HG03558 (cell line): ENCODE measurements at regions not wholly inside any gene's neighbourhood (a gene's known extent, or its start where the extent isn't known, plus 50 kb on each side); places are given as distances from the start of the nearest gene placed in this dataset.
A peak's percentile ranks its signal among the peaks of the same experiment; 100 is the strongest.
"Not testable (repeated sequence)": the region's sequence is repeated elsewhere in the genome, so short reads cannot be mapped to it uniquely, and the experiment has no call there.

Experiments
- ATAC-seq: cut with Tn5 transposase; IDR thresholded peaks from one replicate; pipeline ENCODE4 v1.9.1; 2021; ENCODE audit warnings: moderate number of reproducible peaks; ENCODE audit not compliant: unreplicated experiment; ENCODE audit errors: extremely low read depth

DNA sequence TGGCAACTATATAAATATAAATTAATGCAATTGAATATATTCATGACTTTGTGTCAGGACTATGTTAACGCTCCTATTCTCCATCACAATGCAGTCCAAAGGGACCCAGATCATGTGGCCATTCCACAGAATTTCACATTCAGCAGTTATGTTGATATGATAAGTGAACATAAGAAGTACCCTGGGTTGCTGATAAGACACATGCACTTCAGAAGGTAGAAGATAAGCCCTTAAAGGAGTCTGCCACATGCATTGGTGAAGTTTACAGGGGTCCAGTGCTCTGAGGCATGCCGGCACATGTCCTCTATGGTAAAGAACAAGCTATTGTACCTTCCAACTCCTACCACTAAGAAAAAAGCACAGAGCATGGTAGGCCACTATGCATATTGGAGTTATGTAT lies 76.4 kb downstream of the PHAX start:
- no peak for ATAC-seq

GRCh38 chr5:126680191-126680817 lies 79.6 kb downstream of the PHAX start:
- peak; percentile 39 for ATAC-seq

DNA sequence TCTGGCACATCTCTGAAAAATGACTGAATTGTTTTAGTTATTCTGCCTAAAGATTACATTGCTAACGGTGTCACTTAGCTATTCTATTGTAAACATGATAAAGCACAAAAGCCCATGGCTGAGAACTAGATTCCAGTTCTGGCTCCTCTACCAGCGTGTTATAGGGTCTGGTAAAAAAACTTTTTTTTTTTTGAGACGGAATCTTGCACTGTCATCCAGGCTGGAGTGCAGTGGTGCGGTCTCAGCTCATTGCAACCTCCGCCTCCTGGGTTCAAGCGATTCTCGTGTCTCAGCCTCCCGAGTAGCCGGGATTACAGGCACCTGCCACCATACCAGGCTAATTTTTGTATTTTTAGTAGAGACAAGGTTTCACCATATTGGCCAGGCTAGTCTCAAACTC lies 80.6 kb downstream of the PHAX start:
- ATAC-seq: not testable (repeated sequence)

GRCh38 chr5:126681970-126682369 lies 81.2 kb downstream of the PHAX start:
- ATAC-seq: no peak

- ATAC-seq: no peak
Measured at GRCh38 chr5:126682856-126683255, 82.1 kb downstream of the PHAX start.

DNA sequence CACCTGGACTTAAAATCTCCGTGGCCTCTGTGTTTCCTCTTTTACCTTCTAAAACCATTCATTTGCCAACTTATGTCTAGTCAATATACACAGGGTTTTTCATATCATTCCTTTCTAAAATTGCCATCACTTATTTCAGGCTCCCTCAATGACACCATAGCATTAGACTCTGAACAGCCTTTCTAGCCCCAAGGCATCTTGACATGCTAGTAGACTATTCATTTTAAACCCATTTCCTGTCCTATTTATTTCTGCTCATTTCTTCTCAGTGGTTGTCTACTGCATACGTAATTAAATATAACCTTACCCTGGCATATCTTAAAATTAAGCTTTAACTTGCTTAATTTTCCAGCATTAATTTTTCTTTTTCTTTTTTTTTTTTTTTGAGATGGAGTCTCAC lies 83.2 kb downstream of the PHAX start:
- no peak for ATAC-seq

DNA sequence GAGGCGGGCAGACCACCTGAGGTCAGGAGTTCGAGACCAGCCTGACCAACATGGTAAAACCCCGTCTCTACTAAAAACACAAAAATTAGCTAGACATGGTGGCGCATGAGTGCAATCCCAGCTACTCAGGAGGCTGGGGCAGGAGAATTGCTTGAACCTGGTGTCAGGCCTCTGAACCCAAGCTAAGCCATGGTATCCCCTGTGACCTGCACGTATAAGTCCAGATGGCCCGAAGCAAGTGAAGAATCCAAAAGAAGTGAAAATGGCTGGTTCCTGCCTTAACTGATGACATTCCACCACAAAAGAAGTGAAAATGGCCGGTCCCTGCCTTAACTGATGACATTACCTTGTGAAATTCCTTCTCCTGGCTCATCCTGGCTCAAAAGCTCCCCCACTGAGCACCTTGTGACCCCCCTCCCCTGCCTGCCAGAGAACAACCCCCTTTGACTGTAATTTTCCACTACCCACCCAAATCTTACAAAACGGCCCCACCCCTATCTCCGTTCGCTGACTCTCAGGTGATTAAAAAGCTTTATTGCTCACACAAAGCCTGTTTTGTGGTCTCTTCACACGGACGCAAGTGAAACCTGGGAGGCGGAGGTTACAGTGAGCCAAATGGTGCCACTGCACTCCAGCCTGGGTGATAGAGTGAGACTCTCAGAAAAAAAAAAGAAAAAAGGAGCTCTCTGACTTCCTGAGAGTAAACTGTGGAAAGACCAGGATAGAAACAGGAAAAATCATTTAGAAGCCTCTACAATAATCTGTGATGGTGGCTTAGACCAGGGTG lies 84.1 kb downstream of the PHAX start:
- not testable (repeated sequence) for ATAC-seq

GRCh38 chr5:126686451-126687126 lies 85.8 kb downstream of the PHAX start:
- no peak for ATAC-seq

- ATAC-seq: no peak
Measured at GRCh38 chr5:126692971-126693370, 84.0 kb upstream of the LMNB1 start.

- no peak for ATAC-seq
Measured at GRCh38 chr5:126693806-126694205, 83.1 kb upstream of the LMNB1 start.

DNA sequence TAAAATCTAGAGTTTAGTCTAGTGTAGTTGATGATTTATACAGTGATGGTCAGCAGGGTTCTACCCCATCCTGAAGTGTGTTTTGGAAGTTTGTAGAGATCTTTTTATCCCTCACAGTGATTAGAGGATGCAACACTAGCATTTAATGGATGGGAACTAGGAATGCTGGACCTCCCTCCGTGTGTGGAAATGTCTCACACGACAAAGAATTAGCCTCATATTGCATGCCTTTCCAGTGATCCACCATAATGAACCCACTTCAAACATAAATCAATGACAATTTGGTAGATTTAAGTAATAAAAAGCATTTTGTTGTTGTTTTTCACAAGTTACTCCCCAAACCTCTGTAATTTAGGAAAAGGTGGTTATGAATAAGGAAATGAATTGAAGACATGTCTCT lies 82.5 kb upstream of the LMNB1 start:
- no peak for ATAC-seq

DNA sequence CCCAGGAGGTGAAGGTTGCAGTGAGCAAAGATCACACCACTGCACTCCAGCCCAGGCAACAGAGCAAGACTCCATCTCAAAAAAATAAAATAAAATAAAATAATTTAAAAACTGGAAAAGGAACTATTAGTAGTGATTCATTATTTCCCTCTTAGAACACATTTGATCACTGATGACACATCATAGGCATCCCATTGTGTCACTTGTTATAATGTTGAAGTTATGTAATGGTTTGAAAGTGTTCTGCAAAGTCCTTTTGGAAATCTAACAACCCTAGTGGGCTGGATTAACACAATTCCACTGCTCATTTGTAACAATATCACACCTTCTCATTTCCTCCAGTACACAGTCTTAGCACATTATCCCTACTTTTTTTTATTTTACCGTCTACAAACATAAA lies 81.8 kb upstream of the LMNB1 start:
- ATAC-seq: no peak

GRCh38 chr5:126707080-126707479 lies 69.9 kb upstream of the LMNB1 start:
- no peak for ATAC-seq

DNA sequence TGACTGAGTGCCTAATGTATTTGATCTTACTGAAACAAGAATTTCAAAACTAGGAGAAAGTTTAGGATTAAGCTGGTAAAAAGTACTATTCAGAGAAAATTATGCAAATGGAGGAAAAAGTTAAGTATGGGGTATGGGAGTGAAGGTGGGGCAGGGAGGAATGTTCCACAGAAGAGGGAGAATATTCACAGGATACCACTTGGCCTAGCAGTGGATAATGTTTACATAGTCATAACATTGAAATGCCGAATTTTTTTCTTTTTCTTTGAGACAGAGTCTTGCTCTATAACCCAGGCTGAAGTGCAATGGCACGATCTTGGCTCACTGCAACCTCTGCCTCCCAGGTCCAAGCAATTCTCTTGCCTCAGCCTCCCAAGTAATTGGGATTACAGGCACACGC lies 61.2 kb upstream of the LMNB1 start:
- ATAC-seq: no peak

GRCh38 chr5:126716861-126717260 lies 60.1 kb upstream of the LMNB1 start:
- no peak for ATAC-seq

- no peak for ATAC-seq
Measured at GRCh38 chr5:126718236-126718868, 58.6 kb upstream of the LMNB1 start.

DNA sequence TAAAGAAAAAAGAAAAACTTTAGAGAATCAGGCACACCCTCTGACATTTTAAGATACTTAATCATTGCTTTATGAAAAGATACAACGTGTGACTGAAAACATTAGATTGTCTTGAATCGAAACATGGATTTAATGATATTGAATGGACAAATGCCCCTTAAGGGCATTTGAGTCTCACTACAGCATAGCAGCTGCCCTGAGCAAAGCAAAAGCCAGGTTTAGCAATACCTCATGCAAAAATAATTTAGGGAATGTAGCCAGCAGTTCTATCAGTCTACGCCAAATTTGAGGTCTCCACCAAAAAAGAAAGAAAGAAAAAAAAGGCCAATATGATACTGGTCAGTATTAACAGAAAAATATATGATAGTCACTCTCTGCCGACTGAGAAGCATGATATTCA lies 56.6 kb upstream of the LMNB1 start:
- no peak for ATAC-seq

DNA sequence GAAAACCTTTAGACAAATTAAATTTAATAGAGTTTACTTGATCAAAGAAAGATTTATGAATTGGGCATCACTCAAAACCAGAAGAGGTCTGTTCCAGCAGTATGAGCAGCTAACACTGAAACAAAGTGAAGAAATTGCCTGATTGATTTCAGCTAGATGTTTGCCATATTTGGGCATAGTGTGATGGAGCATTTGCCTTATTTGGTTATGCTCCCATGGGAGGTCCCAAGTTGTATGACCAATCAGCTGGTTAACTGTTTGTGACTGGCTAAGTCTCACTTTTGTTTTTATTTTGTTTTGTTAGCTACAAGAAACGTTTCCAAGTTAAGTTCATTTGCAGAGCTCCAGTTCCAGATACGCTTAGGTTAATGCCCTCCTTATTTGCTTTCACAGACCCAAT lies 53.3 kb upstream of the LMNB1 start:
- ATAC-seq: no peak
